NCI-H2196 treated with DMSO at 0.1 percent for 48 hours (cell line): ENCODE measurements at regions not wholly inside any gene's neighbourhood (a gene's known extent, or its start where the extent isn't known, plus 50 kb on each side); places are given as distances from the start of the nearest gene placed in this dataset.

Experiments used
- DNase-seq: peaks from one replicate; lab custom pipeline; 2025; ENCODE audit not compliant: unreplicated experiment; lab: John Stamatoyannopoulos, UW

DNA sequence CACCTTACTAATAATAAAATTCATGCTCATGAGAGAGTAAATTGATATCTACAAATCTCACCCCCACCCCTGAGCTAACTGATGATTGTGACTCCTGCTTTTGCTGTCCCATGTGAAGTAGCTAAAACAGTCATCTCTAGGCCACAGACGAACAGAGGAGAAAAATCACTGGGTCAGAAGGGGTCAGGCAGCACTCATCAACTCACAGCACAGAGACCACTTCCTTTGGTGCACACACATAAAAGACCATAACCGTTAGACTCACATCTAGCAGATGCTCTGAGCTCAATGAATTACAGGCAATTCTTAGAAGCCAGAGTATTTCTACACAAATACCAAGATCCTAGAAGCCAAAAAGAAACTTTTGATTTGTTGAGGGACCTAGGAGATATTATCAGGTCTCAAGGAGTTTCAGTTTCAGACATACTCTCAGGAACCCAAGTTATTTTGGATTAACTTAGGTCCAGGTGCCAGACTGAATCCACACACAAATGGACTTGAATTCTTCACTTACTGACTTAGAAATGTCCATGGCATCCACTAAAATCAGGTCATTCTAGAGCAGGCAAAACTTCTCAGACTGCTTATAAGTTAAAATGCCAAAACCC is 65.0 kb upstream of the TES start:
- DNase-seq, result no peak

DNA sequence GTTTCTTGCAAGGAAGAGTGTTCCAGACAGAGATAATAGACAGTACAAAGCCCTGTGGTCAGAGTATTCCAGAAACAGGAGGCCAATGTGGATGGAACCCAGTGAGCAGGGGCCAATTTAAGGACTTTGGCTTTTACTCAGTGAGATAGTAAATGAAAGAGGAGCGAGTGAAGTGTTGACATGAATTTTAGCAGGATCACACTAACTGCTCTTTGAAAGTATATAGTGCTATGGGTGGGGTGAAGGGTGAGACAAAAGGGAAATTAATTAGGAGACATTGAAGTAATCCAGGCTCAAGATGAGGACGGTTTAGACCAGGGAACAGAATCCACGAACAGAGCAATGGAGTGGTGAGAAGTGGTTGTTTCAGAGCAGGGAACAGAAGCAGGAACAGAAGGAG is 62.2 kb upstream of the TES start:
- DNase-seq, result no peak

DNA sequence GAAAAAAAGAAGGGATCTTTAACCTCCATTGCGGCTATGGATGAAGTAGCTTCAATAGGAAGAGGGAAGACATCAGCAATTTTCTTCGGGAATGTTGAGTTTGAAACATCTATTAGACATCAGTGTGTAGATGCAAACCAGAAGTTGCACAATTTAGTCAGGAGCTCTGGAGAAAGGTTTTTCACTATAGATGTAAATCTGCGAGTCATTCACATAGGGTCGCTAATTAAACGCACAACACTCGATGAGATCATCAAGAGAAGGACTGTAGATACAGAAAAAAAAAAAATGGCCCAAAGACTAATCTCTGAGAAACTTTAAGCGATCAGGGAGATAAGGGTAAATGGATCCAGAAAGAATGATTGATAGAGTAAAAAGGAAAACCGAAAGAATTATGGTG is 61.7 kb upstream of the TES start:
- no peak for DNase-seq

DNA sequence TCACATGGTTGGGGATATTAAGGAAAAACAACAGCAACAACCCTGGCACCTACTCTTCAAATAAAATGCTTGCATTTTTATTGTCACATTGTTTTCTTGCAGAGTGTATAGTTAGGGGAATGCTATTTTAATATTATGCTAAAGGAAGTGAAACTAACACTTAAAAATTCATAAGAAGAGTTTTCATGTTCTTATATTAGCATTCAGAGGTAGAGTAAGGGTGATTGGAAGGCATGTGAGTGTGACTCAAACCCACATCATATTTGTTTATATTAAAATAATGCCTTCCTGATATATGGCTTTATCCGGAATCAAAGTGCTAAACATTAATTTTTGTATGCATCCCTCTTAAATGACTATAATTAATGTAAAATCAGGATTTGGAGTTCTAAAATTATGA is 59.8 kb upstream of the TES start:
- no peak for DNase-seq

DNA sequence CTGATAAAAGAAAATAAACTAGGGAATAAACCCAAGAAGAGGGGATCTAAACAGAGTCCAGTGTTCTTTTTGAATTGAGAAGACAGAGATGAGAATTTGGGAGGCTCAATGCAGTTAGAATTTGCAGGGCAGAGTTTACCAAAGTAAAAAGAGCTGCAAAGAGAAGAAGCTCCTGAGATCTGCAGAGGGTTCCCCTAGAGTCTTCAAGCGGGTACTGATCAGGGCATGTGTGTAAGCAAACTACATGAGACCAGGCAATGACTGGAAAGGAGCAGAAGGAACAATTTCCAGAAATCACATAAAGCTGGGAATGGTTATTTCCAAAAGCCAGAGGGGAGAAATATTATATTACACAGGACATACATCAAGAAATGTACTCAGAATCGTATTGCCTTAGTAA is 58.1 kb upstream of the TES start:
- no peak for DNase-seq

DNA sequence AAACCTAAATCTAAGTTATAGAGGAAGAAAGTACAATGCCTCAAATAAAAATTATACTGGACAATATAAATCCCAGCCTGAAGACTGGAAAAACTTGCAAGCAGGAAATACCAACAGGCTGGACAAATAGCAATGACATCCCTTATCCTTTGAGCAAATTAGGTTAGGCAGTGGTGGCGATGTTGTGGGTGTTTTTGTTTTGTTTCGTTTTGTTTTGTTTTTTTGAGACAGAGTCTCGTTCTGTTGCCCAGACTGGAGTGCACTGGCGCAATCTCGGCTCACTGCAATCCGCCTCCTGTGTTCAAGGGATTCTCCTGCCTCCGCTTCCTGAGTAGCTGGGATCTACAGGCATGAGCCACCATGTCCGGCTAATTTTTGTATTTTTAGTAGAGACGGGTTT is 57.3 kb upstream of the TES start:
- no peak for DNase-seq

DNA sequence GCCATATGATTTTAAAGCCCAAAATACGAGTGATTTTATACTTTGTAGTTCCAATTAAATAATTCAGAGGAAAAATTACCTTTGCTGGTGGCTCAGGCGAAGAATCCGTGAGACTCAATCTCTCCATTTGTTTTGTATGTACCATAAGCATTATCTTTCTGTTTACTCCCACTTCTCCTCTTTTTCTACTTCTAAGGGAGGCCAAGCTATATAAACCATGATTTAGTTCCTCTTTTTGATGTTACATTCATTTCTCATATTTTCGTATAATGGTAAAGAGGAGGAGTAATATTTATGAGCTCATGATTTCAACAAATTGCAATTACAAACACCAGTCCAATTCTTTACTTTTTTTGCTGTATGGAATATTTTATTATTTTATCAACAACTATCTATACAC is 50.6 kb upstream of the TES start:
- DNase-seq, result no peak
